Midbrain (tissue), 1 donor: ENCODE measurements at regions not wholly inside any gene's neighbourhood (a gene's known extent, or its start where the extent isn't known, plus 50 kb on each side); places are given as distances from the start of the nearest gene placed in this dataset.

Experiments
- DNase-seq: peaks from one replicate; lab custom pipeline; 2025; lab: John Stamatoyannopoulos, UW

DNA sequence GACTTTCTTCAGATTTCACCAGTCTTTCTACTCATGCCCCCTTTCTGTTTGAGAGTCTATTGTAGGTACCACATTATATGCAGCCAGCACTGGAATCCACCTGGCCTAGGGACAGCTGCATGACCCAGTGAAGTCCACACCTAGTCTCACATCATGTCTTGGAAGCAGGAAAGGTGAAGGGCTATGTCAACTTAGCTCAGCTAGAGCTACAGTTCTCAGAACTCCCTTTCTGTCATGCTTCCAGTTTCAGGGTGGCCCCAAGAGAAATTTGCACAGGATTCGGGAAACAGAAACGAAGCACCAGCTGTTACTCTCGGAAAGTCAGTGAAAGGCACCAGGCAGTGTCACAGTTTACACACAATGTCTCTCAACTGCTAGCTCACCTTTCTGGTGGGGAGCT is 51.6 kb upstream of the NLRP1 start:
- DNase-seq, result no peak

DNA sequence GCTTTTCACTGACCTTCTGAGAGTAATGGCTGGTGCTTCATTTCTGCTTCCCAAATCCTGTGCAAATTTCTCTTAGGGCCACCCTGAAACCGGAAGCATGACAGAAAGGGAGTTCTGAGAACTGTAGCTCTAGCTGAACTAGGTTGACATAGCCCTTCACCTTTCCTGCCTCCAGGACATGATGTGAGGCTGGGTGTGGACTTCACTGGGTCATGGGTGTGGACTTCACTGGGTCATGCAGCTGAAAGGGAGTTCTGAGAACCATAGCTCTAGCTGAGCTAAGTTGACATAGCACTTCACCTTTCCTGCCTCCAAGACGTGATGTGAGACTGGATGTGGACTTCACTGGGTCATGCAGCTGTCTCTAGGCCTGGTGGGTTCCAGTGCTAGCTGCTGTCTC is 54.3 kb upstream of the NLRP1 start:
- DNase-seq, result no peak

DNA sequence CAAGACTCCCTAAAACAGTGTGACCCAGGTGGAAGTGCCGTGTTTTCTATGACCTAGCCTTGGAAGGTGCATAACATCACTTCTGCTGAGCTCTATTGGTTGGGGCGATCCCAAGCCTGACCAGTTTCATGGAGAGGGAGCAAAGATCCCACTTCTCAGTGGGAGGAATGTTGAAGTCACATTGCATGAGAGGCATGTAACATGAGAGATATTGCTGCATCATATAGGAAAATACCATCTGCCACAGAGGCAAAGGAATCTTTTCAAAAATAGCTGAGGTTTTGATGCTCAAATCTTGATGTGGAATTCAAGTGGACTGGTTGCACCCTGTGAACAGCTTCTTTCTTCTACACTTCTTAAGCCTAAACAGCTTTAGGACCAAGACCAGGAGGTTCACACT is 56.4 kb upstream of the NLRP1 start:
- no peak for DNase-seq

DNA sequence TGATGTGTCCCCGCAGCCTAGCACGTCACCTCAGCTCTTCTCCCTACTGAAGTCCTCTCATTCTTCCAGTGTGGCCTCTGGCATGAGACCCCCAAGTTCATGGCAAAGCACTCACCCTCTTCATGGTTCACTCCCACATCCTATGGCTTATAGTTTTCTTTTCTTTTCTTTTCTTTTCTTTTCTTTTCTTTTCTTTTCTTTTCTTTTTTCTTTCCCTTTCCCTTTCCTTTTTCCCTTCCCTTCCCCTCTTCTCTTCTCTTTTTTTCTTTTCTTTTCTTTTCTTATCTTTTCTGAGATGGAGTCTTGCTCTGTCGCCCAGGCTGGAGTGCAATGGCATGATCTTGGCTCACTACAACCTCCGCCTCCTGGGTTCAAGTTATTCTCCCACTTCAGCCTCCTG is 58.4 kb upstream of the NLRP1 start:
- DNase-seq, result no peak

DNA sequence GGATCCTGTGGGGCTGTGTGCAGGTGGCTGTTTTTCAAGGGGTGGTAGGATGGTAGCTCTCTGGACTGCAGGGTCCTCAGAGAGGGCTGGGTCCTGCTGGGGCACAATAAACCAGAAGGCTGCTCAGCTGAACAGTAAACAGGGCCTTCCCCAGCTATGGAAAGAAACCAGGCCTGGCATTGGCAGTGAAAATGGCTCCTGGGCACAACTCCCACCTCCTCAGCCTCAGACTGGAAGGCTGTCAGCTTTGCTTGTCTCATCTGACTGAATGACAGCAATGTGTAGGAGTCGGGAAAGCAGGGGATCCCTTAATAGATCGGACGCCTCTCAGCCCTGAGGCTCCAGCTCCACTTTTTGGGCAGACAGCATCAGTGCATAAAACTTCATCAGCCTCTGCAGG is 59.8 kb upstream of the NLRP1 start:
- DNase-seq, result no peak

DNA sequence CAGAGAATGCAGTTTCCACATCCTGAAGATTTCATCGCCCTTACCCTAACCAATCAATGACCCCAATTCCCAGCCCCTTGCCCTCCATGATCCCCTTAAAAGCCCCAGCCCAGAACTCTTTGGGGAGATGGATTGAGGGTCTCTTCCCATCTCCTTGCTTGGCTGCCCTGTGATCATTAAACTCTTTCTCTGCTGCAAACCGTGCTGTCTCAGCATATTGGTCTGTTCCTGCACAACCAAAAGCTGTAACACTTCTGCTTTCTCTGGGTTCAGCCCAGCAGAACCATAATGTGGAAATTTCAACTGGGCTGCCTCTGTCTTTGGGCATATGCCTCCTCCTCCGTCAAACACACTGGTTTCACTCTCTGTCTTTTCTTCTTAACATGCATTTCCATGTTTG is 67.0 kb upstream of the NLRP1 start:
- no peak for DNase-seq

DNA sequence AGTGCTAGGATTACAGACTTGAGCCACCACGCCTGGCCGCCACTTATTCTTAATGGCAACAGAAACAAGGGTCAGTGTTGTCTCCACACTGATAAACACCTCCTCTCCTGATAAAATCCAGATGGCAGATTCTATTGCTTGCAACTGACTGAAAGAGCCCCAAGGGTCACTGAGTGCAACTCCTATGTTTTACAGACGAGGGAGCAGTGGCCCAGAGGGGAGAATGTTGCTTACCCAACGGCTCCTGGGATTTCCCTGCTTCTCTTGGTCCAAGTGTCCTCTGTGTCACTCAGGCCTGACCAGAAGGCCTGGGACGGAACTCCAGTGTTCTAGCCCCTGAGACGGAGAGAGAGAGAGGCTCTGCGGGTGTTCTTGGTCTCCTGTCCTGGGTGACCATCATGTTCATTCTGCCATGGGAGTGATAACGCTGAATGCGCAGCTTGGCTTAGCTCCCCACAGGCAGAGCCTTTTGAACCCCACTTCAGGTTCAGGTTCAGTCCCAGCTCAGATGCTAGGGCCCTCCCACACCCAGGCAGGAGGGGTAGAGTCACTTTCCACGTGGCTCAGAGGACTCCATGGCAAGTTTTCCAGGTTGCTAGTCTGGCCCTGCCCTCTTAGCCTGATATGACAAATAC is 77.3 kb upstream of the NLRP1 start:
- DNase-seq, result no peak

DNA sequence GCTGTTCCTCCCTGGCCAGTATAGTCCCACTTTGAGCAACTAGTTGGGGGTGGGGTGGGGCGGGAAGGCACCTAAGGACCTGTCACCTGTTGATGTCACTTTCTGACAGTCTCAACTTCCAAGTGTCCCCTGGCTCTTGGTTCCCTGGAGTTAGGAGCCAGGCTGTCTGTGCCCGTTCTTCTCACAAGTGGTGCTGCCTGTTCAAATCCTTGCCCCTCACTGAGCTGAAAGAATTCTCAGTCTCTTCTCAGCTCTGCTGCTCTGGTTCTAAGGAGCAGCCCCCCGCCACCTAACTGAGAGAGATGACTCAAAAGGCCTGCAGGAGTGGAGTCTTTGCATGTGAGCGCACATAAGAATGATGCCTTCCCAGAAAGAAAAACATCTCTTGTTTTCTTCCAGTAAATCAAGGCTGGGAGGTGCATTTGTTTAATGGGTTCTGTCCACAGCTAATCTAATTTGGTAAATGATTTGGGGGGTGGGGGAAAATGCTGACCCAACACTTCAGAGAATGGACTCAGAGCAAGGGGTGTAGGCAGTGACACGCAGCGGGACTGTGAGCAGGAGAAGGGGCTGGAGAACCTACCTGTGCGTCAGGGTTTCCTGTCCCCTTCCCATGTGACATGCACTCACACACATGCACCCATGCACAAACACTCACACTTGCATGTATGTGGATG is 78.2 kb upstream of the NLRP1 start:
- DNase-seq, result no peak

DNA sequence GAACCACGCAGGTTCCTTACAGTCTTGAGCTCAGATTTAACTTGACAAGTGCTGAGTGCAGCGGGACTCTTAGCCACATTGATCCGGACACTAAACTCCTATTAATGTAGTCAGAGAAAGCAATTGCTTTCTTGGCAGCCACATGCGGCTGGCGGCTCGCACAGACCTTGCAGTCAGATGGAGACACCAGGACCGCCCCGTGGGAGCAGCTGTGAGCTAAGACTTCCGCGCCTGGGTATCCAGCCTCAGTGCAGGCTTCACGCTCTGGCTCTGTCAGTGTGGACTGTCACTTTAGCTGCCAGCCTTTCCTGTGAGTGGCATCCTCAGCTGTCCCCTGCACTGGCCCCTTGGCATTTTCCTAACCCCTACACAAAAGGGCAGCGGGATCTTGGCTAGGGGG is 80.9 kb upstream of the NLRP1 start:
- DNase-seq, result no peak

DNA sequence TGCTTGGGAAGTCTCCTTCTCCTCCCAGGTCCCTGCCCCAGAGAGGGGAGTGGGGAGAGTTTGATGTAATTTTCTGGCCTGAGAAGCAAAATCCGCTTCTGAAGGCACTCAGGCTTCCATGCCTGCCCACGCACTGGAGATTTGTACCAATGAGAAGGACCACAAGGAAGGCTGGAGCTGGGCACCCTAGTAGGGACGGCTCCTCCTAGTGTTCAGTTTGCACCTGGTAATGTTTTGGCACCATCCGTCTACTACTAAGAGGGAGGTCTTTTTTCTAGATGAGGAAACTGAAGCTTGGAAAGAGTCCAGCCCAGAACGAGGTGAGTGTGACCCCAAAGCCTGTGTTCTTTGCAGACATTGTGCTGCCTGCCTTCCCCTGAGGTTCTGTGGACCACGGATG is 83.6 kb upstream of the NLRP1 start:
- DNase-seq, result no peak

DNA sequence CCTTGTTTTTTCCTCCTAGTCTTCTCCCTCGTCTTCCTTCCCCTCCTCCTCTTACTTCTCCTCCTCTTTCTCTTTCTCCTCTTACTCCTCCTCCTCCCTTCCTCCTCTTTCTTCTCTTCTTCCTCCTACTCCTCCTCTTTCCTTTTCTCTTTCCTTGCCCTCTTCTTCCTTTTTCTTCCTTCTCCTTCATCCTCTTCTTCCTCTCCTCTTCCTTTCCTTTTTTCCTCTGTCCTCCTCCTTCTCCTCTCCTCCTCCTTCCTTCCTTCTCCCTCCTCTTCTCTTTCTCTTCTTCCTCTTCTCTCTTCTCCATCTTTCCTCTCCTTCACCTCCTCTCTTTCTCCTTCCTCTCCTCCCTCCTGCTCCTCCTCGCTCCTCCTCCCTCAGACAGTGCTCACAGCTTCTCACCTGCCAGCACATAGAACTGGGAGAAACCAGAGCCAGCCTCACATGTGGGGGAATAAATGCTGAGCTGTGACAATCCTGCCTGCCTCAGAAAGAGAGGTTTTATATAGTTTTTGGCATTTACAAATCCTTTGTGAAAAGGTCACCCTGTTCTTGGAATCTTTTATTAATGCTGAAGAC is 84.3 kb upstream of the NLRP1 start:
- DNase-seq, result no peak

DNA sequence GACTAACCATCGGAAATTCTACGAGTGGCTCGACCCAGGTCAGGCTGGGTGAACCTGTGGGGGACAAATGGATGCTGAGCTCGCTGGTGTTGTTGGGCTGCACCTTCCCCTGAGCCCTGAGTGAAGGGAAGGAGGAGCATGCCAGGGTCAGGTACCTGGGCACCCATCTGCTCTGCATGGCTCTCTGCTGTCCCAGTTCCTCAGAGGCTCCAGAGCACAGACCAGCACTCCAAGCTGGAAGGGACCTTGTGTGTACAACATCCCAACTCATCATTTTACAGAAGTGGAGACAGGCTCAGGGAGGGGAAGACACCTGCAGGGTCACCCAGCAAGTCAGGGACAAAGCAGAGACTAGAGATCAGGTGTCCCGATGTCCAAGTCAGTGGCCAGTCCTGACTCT is 84.9 kb upstream of the NLRP1 start:
- DNase-seq, result no peak

DNA sequence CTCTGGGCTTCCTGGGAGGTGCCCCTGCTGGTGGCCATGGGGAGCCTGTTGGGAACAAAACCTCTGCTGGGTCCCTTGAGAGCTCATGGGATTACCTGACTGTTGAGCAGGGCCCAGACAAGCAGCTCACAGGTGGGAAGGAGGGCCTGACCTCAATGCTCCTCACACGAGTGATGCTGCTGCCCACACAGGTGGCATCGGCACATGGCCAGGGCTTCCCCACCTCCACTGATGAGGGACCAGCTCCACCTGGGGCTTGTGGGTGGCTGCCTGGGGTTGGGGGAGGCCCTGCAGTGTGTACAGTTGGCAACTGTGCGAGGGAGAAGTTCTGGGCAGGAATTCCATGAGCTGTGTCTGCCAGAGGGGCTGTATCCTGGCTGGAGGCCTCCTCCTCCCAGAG is 87.8 kb upstream of the NLRP1 start:
- no peak for DNase-seq

DNA sequence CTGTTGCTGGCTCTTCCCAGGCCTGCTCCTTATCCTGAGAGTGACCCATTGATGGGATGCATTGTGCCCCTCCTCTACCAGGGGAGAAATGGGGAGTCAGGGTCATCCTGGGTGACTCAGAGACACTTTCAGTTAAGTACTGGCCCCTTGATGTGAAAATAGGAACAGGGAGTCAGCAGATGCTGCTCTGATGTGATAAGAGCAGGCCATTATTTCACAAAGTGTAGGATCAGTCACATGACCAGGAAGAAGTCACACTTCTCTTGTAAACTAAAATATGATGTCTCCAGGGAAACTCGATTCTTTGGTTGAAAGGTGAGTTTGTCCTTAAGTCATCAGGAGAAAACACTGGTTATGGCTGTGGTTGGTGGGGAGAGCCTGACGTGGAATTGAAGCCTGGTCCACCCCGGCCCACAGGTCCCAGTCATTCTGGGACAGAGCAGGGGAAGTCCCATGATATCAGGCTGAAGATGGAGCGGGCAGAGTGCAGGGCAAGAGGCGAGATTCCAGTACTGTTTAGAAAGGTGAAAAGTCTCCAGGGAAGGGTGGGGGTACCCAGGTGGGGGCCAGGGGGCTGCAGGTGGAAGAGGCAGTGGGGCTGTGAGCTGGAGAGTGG is 88.6 kb upstream of the NLRP1 start:
- no peak for DNase-seq

DNA sequence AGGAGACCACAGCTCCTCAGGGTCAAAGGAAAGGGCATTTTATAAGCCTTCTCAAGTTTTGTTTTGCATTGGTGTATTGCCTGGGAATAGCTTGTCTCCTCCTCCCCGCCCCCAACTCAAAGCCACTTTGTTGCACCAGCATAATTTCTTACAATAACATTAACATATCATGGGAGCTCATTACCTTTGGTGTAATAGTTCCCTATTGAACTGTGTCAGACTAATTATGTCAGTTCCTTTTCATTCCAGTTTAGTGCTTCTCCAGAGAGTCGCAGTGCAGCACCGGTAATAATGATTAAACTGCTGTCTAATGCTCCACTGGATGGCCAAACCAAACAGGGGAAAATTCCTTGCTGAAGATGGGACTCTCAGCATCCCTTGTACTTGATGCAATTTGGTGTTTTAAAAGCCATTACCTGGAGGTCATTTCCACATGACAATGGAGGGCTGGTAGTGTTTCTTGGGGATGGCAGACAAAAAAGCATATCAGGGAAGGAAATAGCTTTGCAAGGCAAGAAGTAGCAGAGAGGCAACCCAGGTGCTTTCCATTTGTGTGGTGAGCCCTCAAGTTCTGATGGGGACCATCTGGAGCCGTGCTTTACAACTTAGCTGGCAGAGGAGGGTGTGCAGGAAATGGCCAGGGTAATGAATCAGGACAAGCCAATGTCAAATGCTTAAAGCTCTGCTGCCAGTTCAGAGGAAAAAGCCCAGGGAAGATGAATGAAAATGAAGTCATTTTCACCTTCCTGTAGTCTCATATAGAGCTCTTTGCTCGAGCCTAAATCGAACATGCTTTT is 91.5 kb upstream of the NLRP1 start:
- DNase-seq, result no peak

DNA sequence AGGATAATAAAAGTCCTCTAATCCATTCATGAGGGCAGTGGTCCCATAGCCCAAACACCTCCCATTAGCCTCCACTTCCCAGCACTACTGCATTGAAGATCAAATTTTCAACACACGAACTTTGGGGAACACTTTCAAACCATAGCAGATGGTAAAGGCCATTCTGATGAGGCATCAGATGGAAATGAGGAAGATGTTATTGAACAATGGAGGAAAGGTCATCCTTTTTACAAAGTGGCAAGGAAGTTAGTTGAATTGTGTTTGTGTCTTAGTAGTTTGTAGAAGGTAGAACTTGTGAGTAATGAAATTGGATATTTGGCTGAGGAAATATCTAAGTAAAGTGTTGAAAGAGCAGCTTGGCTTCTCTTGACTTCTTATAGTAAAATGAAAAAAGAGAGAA is 93.3 kb upstream of the NLRP1 start:
- no peak for DNase-seq

DNA sequence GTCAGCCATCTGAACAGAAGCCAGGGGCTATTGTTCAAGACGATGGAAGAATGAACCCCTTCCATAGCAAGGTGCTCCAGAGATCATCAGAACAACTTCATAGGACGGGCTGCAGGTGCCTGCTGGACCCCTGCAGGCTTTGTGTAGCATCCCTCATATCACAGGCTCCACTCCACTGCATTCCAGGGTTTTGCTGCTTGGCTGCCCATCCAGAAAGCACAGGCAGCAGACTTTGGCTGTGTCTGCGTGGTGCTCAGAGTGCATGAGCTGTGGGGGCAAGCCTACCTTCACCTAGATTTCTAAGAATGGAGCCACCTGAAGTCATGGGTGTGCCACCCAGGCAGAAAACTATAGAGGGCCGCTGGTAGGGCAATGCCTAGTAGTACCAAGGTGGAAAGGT is 93.9 kb upstream of the NLRP1 start:
- no peak for DNase-seq

DNA sequence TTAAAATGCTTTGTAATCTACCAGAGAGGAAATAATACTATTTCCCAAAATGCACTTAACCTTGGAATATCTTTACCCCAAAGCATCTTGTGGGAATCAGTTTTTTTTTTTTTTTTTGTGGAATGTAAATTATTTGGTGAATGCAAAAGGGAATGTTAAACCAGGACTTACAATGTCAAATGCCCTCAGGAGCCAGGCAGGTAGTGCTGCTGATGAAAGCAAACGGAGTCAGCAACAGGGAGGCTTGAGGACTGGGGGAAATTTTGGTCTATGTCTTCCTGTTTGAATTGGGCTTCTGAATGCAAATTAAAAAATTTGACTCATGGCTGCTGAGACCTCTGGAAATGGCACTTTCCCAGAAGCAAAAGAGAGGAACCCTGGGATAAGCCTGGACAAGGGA is 96.5 kb upstream of the NLRP1 start:
- DNase-seq, result no peak

DNA sequence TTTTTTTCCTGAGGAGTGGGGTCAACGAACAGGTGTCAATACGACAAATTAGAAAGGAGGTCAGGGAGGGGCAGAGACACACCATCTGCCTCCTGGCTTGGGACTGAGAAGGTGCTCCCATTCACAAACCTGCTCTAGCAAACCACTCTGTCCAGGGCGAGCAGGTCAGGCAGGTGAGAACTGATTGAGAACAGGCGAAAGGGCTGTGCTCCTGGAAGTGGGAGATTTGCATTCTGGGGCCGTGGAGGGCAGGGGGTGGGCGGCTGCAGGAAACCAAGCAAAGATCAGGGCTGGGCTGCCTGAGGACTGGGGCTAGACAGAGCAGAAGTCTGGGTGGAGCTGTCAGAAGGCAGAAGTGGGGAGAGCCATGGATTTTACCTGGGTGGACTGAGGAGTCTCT is 98.9 kb upstream of the NLRP1 start:
- no peak for DNase-seq

DNA sequence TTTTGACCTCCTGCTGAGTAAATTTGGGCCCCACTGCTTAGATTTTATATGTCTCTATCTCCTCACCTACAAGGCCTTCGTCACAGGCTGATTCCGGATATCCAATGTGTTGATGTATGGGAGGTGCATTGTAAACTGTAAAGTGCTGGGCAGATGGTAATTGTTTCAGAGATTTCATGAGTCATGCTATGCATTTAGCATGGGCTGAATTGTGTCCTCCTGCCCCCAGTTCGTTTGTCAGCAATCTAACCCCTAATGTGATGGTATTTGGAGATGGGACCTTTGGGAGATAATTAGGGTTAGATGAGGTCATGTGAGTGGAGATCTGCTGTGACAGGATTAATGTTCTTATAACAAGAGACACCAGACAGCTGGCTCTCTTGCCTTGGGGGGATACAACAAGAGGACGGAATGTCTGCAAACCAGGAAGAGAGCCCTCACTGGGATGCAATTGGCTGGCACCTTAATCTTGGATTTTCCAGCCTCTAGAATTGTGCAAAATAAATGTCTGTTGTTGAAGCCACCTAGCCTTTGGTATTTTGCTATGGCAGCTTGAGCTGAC is 101.8 kb upstream of the NLRP1 start:
- DNase-seq, result no peak

DNA sequence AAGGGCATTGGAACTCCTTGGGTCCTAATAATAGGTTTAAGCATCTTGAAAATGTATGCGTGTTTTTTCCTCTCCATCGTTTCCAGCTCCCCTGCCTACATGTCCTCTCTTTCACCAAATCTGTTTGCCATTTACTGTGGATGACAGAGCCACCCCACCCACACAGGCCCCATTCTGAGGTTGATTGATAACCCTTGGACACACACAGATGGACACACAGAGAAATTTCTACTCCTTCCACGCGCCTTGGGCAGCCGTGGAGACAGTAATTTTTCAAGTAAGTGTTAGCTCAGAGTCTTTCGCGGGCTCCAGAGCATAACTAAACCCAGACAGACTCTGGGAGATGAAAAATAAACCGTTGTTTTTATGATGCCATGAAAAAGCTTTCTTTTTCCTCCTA is 103.3 kb upstream of the NLRP1 start:
- no peak for DNase-seq

DNA sequence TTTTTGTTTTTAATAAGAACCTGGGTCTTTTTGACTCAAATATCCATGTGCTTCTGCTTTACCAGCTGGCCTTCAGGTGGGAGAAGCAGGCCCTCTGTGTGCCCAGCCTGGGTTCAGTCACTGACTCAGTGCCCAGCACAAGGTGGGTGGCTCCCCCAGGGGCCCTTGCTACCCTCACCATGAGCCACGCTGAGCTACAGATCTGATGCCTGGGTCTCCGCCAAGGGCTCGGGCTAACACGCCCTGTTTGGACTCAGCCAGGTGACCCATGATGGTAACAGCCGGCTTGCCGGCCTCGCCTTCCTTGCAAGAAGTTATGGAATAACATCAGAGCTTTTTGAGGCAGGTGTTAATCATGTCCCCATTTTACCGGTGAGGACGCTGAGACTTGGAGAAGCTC is 109.5 kb upstream of the NLRP1 start:
- DNase-seq, result no peak
